K562 (cell line): ENCODE measurements at regions not wholly inside any gene's neighbourhood (a gene's known extent, or its start where the extent isn't known, plus 50 kb on each side); places are given as distances from the start of the nearest gene placed in this dataset.
A peak's percentile ranks its signal among the peaks of the same experiment; 100 is the strongest.

Experiments
- ASH1L ChIP-seq: fragments of 450-650 bp; IDR thresholded peaks from 2 replicates; pipeline ENCODE4 v1.6.1; 2018; ENCODE audit warnings: borderline replicate concordance, mild to moderate bottlenecking, low read depth; ENCODE audit not compliant: partially characterized antibody
- CBX3 ChIP-seq, 2 experiments: IDR thresholded peaks; 1 replicate in 1 of 2; 2 replicates in 1 of 2; pipeline ENCODE4 v1.6.1; 2012; ENCODE audit warnings: inconsistent platforms in 2 of 2, low read length in 2 of 2, borderline replicate concordance in 1 of 2, control low read depth in 1 of 2
- DMBX1 ChIP-seq: fragments of 250-450 bp; sonication (Bioruptor Pico); IDR thresholded peaks from 2 replicates; pipeline ENCODE4 v1.8.0; 2022; ENCODE audit warnings: inconsistent platforms, mild to moderate bottlenecking, moderate library complexity, borderline replicate concordance
- E2F3 ChIP-seq: fragments of 250-450 bp; sonication (Bioruptor Pico); IDR thresholded peaks from 2 replicates; pipeline ENCODE4 v1.4.0; 2020; ENCODE audit warnings: mild to moderate bottlenecking
- GTF3C2 ChIP-seq: IDR thresholded peaks from 3 replicates; pipeline ENCODE4 v1.6.1; 2011; ENCODE audit warnings: borderline replicate concordance, mild to moderate bottlenecking, moderate library complexity; ENCODE audit not compliant: insufficient read length; ENCODE audit errors: extremely low read depth
- HDGF ChIP-seq: fragments of 450-650 bp; IDR thresholded peaks from 2 replicates; pipeline ENCODE4 v1.6.1; 2016
- HEY1 ChIP-seq: fragments of 250-450 bp; sonication (Bioruptor Pico); IDR thresholded peaks from 2 replicates; pipeline ENCODE4 v1.5.0; 2020; ENCODE audit warnings: mild to moderate bottlenecking, moderate library complexity, borderline replicate concordance
- NR3C1 ChIP-seq: sonication (generic); formaldehyde crosslinking; IDR thresholded peaks from 2 replicates; pipeline ENCODE4 v1.8.1; 2022; ENCODE audit warnings: missing genetic modification reagents
- PHF21A ChIP-seq: fragments of 450-650 bp; IDR thresholded peaks from 2 replicates; pipeline ENCODE4 v1.6.1; 2017; ENCODE audit warnings: low read depth, borderline replicate concordance
- RFX5 ChIP-seq: IDR thresholded peaks from 2 replicates; pipeline ENCODE4 v1.6.1; 2011; ENCODE audit warnings: low read depth, mild to moderate bottlenecking, improper control_type of control experiment, low read length
- SMARCB1 ChIP-seq: IDR thresholded peaks from 2 replicates; pipeline ENCODE4 v1.6.1; 2011; ENCODE audit warnings: improper control_type of control experiment, low read depth; ENCODE audit not compliant: insufficient read length
- SMC3 ChIP-seq: conservative IDR thresholded peaks from 2 replicates; pipeline ENCODE4 v1.6.1; 2011; ENCODE audit warnings: low read depth, low read length, improper control_type of control experiment; ENCODE audit not compliant: insufficient read depth
- TBL1XR1 ChIP-seq, 2 experiments: IDR thresholded peaks; 2 replicates each; pipeline ENCODE4 v1.6.1; 2012; ENCODE audit warnings: improper control_type of control experiment in 2 of 2, low read length in 2 of 2, mild to moderate bottlenecking in 1 of 2
- ZNF512 ChIP-seq: IDR thresholded peaks from 2 replicates; pipeline ENCODE4 v1.6.1; 2016; ENCODE audit warnings: missing genetic modification characterization, missing compliant biosample characterization
- ZNF79 ChIP-seq: fragments of 250-450 bp; sonication (Bioruptor Pico); IDR thresholded peaks from 2 replicates; pipeline ENCODE4 v1.4.0; 2020; ENCODE audit warnings: low read depth, mild to moderate bottlenecking, moderate library complexity
- TF ChIP-seq, protein P1 (sequence below), 2 experiments: fragments of 150-350 bp in 1 of 2; IDR thresholded peaks; 2 replicates each; pipeline ENCODE4 v1.6.1; 2012 to 2016; ENCODE audit warnings: low read depth in 2 of 2, low read length in 2 of 2, mild to moderate bottlenecking in 1 of 2, moderate library complexity in 1 of 2
- TF ChIP-seq, protein P2 (sequence below), 2 experiments: IDR thresholded peaks; 2 replicates each; pipeline ENCODE4 v1.6.1; 2012; ENCODE audit warnings: improper control_type of control experiment in 2 of 2, low read depth in 2 of 2, low read length in 2 of 2, borderline replicate concordance in 1 of 2

DNA sequence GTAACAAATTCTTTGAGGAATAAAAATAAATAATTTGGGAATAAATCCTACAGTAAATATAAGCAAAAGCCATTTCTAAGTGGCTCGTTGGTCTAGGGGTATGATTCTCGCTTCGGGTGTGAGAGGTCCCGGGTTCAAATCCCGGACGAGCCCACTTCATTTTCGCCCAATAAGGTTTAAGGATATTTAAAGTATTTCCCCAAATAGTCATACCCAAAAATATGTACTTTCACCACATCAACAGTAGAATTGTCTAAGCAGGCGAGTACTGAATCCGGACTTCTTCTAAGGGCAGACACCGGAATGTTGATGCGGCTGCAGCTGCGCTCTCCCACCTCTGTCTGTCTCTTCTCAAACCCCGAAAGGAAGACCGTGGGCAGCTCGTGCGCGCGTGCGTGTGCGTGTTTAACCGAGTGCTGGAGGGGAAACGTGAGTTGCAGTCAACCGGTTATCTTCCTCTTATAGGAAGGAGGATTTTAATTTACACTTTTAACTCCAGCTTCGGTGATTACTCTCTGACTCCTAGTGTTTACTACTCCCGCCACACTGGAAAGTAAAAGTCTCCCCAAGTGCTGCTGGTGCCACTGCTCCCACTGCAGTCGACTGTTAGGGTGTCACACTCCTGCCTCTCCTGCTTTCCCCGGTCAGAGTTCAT lies 155.7 kb upstream of the PRSS16 start (continued):
- TF ChIP-seq ZNF512 (tag) (no peak), ZNF79 (CRISPR knock-in tag) (no peak), DMBX1 (no peak), RFX5 (peak; percentile 72; the same call in 1 of the 2 replicates), SMC3 (peak; percentile 7; the same call in 1 of the 2 replicates), ASH1L (no peak), SMARCB1 (no peak), NR3C1 (CRISPR knock-in tag) (no peak), TBL1XR1 (IDR thresholded peaks at IDR 0.05; ENCODE audit: low read length in 2 of 2) (peak; percentile 74 to 91; a peak in 3 of 4 replicates), GTF3C2 (peak; percentile 86), E2F3 (CRISPR knock-in tag) (no peak), CBX3 (IDR thresholded peaks at IDR 0.05; ENCODE audit: borderline replicate concordance in 1 of 2, low read length in 2 of 2) (peak in 1 of 2 experiments; percentile 96; a peak in 2 of 3 replicates), HDGF (no peak), HEY1 (no peak), PHF21A (peak; percentile 83; the same call in 1 of the 2 replicates)
- TF ChIP-seq, protein P1, sequence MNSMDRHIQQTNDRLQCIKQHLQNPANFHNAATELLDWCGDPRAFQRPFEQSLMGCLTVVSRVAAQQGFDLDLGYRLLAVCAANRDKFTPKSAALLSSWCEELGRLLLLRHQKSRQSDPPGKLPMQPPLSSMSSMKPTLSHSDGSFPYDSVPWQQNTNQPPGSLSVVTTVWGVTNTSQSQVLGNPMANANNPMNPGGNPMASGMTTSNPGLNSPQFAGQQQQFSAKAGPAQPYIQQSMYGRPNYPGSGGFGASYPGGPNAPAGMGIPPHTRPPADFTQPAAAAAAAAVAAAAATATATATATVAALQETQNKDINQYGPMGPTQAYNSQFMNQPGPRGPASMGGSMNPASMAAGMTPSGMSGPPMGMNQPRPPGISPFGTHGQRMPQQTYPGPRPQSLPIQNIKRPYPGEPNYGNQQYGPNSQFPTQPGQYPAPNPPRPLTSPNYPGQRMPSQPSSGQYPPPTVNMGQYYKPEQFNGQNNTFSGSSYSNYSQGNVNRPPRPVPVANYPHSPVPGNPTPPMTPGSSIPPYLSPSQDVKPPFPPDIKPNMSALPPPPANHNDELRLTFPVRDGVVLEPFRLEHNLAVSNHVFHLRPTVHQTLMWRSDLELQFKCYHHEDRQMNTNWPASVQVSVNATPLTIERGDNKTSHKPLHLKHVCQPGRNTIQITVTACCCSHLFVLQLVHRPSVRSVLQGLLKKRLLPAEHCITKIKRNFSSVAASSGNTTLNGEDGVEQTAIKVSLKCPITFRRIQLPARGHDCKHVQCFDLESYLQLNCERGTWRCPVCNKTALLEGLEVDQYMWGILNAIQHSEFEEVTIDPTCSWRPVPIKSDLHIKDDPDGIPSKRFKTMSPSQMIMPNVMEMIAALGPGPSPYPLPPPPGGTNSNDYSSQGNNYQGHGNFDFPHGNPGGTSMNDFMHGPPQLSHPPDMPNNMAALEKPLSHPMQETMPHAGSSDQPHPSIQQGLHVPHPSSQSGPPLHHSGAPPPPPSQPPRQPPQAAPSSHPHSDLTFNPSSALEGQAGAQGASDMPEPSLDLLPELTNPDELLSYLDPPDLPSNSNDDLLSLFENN (IDR thresholded peaks at IDR 0.05; ENCODE audit: low read depth in 2 of 2, low read length in 2 of 2) = 0 out of 4 replicates have a peak, but pooled peaks of 1 of the 2 experiments have one; percentile 14
- TF ChIP-seq, protein P2, sequence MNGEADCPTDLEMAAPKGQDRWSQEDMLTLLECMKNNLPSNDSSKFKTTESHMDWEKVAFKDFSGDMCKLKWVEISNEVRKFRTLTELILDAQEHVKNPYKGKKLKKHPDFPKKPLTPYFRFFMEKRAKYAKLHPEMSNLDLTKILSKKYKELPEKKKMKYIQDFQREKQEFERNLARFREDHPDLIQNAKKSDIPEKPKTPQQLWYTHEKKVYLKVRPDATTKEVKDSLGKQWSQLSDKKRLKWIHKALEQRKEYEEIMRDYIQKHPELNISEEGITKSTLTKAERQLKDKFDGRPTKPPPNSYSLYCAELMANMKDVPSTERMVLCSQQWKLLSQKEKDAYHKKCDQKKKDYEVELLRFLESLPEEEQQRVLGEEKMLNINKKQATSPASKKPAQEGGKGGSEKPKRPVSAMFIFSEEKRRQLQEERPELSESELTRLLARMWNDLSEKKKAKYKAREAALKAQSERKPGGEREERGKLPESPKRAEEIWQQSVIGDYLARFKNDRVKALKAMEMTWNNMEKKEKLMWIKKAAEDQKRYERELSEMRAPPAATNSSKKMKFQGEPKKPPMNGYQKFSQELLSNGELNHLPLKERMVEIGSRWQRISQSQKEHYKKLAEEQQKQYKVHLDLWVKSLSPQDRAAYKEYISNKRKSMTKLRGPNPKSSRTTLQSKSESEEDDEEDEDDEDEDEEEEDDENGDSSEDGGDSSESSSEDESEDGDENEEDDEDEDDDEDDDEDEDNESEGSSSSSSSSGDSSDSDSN (IDR thresholded peaks at IDR 0.05; ENCODE audit: borderline replicate concordance in 1 of 2, low read depth in 2 of 2, low read length in 2 of 2) = no peak
